Muscle of arm (tissue), 1 donor: ENCODE measurements at regions not wholly inside any gene's neighbourhood (a gene's known extent, or its start where the extent isn't known, plus 50 kb on each side); places are given as distances from the start of the nearest gene placed in this dataset.

Experiments used
- DNase-seq: peaks from one replicate; pipeline ENCODE4 v3.0.0-alpha.2; 2013

DNA sequence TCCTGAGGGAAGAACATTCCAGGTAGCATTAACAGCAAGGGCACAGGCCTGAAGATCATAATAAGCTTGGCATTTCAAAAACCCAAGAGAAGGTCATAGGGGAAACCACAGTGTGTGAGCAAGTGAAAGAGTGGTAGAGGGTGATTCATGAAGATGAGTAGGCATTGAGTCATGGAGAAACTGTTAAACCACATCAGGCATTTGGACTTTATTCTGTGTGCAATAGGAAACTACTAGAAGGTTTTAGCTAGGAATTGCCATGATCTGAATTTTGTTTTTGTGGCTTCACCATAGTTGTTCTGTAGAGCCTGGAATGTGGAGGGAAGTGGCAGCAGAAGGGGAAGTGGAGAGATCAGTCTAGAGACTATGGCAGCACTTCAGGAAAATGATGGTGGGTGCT lies 359.0 kb upstream of the PTBP2 start:
- no peak for DNase-seq

DNA sequence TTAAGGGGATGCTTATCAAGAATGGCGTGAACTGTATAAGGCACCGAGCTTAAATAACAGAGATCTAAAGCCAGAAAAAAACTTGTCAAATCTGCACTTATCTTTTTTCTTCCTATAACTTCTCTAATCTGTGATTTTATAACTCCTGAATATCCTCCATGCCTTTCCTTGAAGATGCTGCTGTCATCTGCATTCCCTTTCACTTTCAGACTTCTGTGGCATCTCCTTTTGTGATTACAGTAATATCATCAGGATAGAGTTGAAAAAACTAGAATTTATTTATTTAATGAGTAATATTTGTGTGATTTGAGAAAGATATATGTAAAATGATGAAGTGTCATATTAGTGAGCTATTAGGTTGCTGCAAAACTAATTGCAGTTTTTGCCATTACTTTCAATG lies 357.8 kb upstream of the PTBP2 start:
- no peak for DNase-seq

DNA sequence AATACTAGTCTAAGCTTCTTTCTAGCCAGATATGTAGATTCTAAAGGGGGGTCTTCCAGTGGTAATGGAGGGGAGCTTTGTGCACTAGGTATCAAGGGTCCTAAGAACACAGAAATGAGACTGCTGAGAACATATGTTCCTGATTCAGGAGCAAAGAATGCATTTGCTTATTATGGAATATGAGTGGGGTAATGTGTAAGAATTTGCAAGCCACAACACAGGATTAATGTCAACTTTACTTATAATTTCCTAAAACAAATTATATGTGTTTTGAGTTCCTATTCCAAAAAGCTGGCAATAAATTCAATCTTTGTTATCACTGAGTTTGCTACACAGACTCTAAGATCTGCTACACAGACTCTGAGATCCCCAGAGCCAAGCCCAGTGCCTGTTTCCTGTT lies 357.0 kb upstream of the PTBP2 start:
- DNase-seq = no peak

DNA sequence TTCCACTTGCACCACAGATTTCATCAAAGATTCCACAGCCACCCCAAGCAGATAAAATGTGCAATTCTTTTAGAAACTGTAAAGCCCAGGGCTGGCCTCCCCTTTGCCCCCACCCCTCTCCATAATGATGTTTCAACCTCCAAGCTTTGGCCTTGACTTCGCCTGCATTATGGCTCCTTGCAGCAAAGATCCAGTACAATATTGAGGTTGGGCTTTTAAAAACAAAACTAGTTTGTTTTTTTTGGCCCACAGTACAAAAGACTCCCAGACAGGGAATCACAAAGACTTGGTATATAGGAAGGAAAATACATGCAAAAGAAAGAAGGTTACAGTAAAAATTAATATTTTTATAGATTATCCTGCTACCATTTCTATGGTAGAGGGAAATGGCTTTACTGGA lies 356.5 kb upstream of the PTBP2 start:
- DNase-seq = peak; percentile 41

DNA sequence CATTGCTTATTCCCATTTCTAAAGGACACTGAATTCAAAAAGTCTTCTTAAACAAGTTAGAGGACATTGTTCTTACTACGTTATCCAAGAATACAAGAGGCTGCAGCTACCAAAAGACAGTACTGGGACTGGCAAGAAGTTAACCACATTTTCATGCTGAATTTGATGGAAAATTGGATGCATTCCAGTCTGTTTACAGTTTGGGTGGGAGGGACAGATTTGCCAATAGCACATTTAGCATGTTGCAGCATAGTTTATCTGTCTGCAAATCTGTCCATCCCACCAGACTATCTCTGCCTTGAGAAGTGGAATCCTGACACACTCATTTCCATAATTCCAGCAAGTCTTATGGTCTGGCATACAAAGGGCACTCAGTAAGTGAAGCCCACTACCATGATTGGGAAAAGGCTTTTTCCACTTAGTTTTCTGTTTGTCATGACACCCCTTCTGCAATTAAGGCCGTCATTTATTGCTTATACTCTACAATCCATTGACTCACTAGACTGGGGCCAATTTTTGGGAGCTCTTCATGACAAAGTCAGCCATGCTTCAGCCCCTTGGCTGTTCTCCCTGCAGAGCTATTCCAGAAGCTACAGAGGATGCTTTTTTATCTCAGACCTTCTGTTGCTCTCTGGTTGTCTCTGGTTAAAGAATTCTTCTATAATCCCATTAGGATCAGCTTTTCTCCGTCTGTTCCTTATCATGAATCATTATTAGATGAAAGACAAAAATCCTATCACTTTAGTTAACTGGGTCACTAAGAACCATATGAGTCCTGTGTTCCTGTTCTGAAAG lies 355.8 kb upstream of the PTBP2 start:
- DNase-seq = no peak

DNA sequence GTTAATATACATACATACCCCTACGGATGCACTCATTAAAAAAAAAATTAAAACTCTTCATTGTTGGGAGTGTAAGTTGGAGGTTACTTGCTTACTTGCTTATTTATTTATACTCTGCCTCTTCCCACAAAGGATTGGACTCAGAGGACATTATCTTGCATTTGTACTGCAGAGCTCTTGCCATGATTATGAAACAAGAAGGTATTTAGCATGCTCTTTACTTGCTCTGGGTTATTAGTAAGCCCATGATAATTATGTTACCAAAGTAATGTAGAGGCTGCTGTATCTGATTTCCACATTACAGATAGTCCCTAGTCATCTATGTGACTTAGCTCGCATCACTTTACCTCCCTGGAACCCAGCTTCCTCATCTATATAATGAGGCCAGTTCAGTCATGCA lies 355.1 kb upstream of the PTBP2 start:
- no peak for DNase-seq

DNA sequence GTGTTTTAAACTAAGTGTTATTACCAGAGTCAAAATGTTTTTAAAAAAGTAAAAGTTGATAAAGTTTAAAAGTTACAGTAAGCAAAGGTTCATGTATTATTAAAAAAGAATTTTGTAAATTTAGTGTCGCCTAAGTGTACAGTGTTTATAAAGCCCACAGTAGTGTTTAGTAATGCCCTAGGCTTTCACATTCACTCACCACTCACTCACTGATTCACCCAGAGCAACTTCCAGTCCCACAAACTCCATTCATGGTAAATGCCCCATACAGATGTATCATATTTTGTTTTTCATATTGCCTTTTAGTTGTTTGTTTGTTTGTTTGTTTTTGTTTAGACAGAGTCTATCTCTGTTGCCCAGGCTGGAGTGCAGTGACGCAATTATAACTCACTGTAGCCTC lies 353.8 kb upstream of the PTBP2 start:
- no peak for DNase-seq

DNA sequence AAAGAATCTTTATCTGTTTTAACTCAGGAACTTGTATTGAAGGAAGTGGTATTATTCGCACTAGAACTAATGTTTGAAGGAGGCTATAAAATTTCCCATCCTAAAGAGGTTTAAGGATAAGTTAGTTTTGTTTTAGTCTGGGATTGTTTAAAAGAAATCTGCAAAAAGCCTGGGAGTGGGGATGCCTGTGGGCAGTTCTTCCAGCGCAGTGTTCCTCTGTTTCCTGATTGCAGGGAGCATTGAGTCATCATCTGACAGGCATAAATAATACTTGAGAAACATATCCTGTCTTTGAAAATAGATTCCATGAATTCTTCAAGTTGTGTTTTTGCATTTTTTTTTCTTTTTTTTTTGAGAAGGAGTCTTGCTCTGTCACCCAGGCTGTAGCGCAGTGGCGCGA lies 350.8 kb upstream of the PTBP2 start:
- DNase-seq = no peak

DNA sequence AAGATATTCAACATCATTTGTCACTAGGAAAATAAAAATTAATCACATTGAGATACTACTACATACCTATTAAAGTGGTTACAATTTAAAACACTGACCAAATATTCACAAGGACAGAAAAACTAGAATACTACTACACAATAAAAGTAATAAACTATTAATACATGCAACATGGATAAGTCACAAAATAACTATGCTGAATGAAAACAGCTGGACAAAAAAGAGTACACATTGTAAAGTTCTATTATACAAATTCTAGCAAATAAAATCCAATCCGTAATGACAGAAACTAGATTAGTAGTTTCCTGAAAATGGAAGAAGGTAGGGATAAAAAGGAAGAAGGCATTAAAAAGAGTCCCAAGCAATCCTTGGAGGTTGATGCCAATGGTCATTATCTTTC lies 348.7 kb upstream of the PTBP2 start:
- DNase-seq = no peak

DNA sequence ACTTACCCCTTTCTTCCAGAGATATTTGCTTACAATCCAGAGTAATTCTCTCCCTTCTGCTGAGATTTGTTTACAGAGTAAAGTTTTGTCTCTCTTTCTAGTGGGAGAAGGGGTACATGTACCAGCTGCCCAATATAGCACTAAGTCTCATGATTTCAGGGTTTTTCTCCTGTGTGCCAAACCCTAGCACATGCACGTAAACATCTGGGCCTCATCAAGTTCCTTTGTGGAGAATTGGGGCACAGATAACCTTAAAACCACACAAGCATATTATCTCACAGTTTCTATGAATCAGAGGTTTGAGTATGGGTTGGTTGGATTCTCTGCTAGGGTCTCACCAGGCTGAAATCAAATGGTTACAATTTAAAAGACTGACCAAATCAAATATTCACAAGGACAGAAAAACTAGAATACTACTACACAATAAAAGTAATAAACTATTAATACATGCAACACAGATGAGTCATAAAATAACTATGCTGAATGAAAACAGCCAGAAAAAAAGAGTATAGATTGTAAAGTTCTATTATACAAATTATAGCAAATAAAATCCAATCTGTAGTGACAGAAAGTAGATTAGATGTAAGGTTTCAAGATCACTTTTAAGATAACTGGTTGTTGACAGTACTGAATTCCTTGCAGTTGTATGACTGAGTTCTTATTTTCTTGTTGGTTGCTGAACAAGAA lies 347.4 kb upstream of the PTBP2 start:
- no peak for DNase-seq

DNA sequence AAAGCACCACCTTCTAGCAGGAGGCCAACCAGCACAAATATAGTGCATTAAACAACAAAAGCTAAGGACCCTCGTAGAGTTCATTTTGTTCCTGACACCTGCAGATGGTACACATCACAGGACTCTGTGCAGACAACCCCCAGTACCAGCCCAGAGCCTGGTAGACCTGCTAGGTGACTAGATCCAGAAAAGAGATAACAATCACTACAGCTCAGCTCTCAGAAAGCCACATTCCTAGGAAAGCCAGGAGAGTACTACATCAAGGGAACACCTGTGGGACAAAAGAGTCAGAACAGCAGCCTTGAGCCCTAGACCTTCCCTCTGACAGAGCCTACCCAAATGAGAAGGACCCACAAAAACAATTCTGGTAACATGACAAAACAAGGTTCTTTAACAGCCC lies 344.7 kb upstream of the PTBP2 start:
- DNase-seq = no peak

DNA sequence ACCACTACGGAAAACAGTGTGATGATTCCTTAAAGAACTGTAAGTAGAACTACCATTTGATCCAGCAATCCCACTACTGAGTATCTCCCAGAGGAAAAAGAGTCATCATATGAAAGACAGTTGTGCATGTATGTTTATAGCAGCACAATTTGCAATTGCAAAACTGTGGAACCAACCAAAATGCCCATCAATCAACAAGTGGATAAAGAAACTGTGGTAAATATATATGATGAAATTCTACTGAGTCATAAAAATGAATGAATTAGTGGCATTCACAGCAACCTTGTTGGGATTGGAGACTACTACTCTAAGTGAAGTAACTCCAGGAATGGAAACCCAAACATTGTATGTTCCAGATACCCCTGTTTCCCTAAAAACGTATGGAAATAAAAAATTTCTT lies 337.0 kb upstream of the PTBP2 start:
- no peak for DNase-seq

DNA sequence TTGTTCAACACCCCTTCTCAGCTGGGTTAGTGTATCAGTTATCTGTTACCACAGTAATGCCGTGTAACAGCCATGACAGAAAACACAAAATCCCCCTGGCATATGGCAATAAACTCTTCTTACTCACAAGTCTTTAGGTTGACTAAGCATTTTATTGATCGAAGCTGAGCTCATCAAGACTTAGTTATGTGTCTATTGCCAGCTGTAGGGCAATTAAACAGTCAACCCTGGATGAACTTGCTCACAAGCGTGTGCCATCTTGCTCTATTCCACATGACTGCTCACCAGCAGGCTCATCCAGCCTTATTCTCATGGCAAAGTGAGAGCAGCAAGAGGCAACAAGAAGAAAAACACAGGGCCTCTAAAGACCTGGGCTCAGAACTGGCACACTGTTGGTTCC lies 333.8 kb upstream of the PTBP2 start:
- no peak for DNase-seq

DNA sequence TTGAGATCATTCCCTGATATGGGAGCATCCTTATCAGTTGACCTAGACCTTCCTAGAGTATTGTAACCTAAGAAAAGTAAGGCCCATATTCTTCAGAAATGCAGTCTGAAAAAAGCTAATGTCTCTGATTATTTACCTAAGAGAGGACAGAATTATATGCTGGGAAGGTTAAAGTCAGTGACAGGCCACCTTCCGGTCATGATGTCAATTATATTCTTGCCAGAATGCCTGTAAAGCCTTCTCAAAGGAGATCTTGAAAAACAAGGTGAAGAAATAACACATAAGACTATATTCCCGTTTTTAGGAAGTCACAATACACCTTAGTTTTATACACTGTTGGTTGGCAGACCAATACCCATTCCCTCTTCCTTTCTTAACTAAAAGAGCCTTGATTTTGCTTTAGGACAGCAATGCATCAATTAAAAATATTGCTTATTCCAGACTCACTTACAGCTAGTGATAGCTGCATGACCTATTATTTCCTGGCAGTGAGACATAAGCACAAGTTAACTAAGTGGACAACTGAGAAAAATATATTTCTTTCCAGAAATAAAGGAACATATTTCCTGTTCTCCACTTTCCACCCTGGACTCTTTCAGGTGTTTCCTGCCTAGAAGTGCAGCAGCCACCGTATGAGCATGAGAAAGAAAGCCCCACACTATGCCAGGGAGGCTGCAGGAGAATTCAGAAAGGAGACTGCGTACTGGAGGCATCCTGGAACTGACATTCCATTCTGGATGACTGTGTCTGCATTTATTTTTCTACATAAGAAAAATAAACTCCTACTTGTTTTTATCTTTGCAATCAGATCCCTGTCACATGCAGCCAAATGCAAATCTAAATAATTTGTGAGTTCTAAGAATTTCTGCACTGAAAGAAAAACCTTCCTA lies 332.9 kb upstream of the PTBP2 start:
- no peak for DNase-seq

DNA sequence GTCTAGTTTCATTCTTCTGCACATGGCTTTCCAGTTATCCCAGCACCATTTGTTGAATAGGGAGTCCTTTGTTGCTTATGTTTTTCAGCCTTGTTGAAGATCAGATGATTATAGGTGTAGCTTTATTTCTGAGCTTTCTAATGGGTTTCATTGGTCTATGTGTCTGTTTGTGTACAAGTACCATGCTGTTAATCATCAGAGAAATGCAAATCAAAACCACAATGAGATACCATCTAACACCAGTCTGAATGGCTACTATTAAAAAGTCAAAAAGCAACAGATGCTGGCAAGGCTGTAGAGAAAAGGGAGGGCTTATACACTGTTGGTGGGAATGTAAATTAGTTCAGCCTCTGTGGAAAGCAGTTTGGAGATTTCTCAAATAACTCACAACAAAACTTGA lies 321.5 kb upstream of the PTBP2 start:
- DNase-seq = no peak

DNA sequence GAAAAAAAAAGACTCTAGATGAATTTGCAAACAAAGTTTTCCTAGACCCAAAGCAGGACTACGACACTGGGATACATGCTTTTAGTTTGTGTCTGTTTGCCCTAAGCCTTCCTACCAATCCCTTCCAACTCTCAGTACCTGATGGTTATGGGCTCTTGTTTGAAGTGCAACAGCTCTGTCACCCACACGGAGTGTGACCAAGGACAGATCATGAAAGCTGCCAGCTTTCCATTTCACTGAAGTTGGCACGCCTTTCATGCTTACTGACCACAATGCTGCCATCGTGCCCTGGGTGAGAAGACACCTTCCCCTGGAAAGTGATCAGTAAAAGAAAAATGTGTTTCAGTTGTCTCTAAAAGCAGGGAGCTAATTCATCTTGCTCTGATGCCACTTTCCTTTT lies 312.5 kb upstream of the PTBP2 start:
- DNase-seq = no peak

DNA sequence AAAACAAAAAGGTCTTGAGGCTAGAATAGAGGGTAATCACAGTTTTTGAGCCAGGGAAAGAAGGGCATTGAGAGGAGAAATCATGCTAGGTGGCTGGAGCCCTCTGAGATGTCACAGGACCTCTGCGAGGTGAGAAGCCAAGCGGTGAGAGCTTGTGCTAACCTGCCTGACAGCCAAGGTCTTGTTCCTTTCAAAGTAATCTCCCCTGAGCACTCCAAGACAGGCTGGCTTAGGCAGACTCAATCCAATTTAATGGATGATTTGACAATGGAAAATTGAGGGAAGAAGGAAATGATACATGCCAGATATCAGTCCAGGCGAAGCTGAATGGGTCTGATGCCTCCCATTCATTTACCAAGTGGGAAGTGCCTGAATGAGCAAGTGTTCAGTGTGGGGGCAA lies 311.9 kb upstream of the PTBP2 start:
- no peak for DNase-seq

DNA sequence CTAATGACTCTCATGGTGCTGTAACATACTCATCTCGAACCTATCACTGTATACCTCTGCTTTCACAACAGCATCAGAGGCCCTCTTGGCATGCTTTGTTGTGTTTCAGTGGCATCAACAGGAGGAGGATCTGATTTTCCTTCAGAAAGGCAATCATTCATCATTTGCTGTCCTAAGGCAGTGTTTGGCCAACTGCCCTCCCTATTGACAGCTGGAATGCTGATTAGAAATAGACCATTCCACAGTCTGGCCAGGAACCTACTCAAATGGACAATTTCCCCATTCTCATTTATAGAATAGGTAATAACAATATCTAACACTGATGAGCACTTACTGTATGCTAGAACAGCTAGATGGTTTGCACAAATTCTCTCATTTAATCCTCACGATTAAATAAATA lies 310.6 kb upstream of the PTBP2 start:
- no peak for DNase-seq

DNA sequence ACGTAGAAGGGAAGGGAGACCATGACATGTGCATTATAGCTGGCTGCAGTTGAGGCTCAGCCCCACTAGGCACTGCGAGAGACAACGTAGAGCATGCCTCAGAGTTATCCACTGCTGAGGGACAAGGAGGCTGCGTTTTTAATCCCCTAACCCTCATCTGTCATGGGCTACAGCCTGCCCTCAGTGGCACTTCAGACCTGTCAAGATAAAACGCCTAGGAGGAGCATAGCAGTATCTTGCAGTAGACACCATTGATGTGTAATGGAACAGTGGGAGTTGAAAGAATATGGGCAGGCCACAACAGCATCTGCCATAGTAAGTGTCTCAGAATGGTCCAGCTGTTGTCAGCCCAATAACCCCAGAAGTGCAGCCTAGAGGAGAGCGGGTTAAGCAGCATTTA lies 307.0 kb upstream of the PTBP2 start:
- DNase-seq = no peak

DNA sequence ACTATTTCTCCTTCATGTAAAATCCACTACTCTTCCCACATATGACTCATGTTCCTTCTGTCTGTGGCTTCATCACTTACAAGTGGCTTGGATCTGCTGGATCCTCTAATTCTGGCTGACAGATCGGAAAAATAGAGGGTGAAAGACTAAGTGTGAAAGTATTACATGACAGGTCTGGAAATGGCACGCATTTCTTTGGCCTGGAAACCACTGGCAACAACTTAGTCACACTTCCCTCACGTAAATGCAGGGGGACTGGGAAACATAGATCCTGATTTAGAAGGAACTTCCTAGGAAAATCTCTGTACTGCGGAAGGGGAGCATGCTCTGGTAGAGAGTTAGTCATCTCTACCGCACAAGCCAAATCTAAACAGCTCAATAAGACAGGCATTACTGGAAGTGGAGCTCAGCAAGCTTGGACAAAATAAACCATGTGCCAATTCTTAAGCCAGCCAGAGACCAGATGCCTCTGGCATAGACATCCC lies 305.4 kb upstream of the PTBP2 start:
- DNase-seq = peak; percentile 71

DNA sequence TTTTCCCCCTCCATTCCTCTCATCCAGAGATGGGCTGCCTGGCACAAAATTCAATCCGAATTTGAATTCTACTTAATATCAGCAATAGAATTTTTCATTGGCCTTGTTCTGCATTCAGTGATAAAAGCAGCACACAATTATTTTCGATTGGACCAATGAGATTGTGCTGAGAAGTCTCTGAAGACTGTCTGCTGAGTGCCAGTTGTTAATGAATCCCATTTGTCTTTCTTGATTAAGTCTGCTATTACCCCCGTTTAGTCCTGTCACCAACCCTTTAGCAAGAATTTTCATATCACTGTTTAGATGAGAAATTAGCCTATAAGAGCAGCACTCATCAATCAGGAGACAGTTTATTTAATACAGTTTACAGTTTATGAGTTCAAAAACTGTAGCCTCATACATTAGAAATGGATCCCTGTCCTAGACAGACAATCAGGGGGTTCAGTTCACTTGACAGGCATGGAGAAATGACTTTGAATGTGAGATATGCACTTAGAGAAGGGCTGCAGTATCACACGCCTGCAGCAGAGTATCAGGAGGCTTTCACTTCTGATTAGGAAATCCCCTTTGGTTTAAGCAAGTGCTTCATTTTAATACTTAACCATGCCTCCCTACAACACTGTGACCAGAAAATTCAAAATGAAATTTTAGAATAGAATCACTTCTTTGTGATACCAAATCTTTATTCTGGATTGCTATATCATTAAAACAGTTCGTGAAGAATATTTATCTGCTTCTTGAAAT lies 304.7 kb upstream of the PTBP2 start:
- no peak for DNase-seq

DNA sequence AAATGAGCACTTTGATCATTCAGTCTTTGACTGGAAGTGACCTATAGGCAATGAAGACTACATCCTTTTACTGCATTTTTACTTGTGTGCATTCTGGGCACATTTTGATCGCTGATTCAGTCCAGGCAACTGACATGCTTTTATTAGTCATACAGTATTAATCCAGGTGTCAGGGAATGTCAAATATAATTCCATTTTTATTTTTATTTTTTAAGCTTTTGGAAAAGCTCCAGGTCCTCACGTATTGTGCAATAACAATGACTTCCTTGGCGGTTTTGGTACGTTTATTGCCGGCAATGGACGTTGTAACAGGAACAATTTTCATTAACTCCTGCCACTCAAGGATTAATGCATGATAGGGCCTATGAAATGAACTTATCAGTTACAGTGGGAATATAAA lies 302.6 kb upstream of the PTBP2 start:
- DNase-seq = no peak
